Left lung (tissue), 4 donors: ENCODE measurements at regions not wholly inside any gene's neighbourhood (a gene's known extent, or its start where the extent isn't known, plus 50 kb on each side); places are given as distances from the start of the nearest gene placed in this dataset.
"Not testable (repeated sequence)": the region's sequence is repeated elsewhere in the genome, so short reads cannot be mapped to it uniquely, and the experiment has no call there.

Experiments used
- ATAC-seq: fragments of 200-7000 bp; cut with Tn5 transposase; one replicate; pipeline ENCODE4 v1.9.1; 2020; ENCODE audit warnings: moderate library complexity
- DNase-seq, 4 donors: peaks; one replicate each; pipeline ENCODE4 v3.0.0-alpha.2; 2013 to 2020
- H3K27ac ChIP-seq, 2 donors: fragments of 200-600 bp; sonication (generic) in 1 of 2; one replicate each; pipeline versions ENCODE4 v1.5.0 to v1.8.0; 2020 to 2021
- H3K27me3 ChIP-seq, 2 donors: fragments of 200-600 bp; sonication (generic) in 1 of 2; one replicate each; pipeline versions ENCODE4 v1.5.0 to v1.8.0; 2020 to 2021
- H3K36me3 ChIP-seq, 2 donors: fragments of 200-600 bp; sonication (generic) in 1 of 2; one replicate each; pipeline versions ENCODE4 v1.5.0 to v1.8.0; 2020 to 2021
- H3K4me1 ChIP-seq, 2 donors: fragments of 200-600 bp; one replicate each; pipeline ENCODE4 v1.8.0; 2021
- H3K4me3 ChIP-seq, 2 donors: fragments of 200-600 bp; sonication (generic) in 1 of 2; one replicate each; pipeline versions ENCODE4 v1.5.0 to v1.8.0; 2020 to 2021; ENCODE audit warnings: mild to moderate bottlenecking in 1 of 2
- H3K9me3 ChIP-seq, 2 donors: fragments of 200-600 bp; sonication (generic) in 1 of 2; one replicate each; pipeline versions ENCODE4 v1.5.0 to v1.8.0; 2020 to 2021
- CTCF ChIP-seq, 2 donors: fragments of 200-600 bp; sonication (generic) in 1 of 2; IDR thresholded peaks; one replicate each; pipeline versions ENCODE4 v1.5.0 to v1.8.0; 2021; ENCODE audit warnings: antibody characterized with exemption in 2 of 2
- intact Hi-C, 2 donors: fragments of 100-400 bp; cut with DNase I; formaldehyde crosslinking; loops; one replicate each; pipeline versions ENCODE4 v1.11.2 to v1.14.2; 2022
- donor health status: DM: no; HTN: yes; CAD: no.
- donor health status: DM: no; HTN: no; CAD: no.

DNA sequence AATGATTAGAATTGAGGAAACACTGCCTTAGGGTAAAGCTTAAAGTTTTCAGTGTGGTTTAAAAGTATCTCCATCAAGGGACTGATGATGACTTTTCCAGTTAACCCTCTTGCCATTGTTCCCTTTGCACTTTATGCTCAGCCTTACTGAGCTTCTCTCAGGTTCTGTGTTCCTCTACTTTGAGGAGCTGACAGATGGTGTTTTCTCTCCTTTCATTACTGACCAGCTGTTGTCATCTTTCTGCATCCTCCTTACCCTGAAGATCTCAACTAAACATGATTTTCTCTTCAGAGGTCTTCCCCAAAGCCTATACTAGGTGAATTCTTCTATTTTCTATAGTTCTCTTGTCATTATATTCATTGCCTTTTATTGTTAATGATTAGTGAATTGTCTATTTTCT is 475.6 kb upstream of the SYNCRIP start:
- Histone ChIP-seq H3K27ac (no peak overlapping the region), H3K9me3 (peaks cover 0 to 7% of the 10 kb centered on the region in 2 donors), H3K4me3 (no peak overlapping the region), H3K27me3 (no peaks in the 10 kb centered on the region), H3K36me3 (no peaks in the 10 kb centered on the region), H3K4me1 (no peaks in the 10 kb centered on the region)
- ATAC-seq (no peak), DNase-seq (no peak)
- no peak for TF ChIP-seq CTCF (IDR thresholded peaks at IDR 0.05)
- intact Hi-C loops: no loop called here

DNA sequence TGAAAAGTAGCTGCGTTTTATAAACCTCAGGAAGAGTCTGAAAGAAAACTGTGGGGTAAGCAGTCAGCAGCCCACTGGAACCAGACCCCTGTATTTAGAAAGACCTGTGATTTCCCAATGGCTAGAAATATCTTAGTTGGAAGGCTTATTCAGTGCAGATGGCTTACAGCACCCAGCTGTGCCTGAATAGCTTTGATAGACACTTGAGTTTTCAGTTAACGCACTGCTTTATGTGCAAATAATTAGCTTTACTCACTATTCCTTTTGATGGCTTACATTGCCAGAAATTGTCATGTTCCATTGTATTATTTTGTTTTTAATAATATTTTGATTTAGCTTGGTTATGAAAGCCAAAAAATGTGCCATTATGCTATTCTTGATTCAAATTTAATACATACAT is 465.3 kb upstream of the SYNCRIP start:
- H3K4me3 ChIP-seq: no peak overlapping the region
- no peaks in the 10 kb centered on the region for H3K27me3 ChIP-seq
- H3K4me1 ChIP-seq: no peaks in the 10 kb centered on the region
- H3K27ac ChIP-seq: no peak overlapping the region
- ATAC-seq (no peak), DNase-seq (peak in 2 of 4 donors; percentile 12 to 19)
- peaks cover 0 to 20% of the 10 kb centered on the region in 2 donors for H3K9me3 ChIP-seq
- TF ChIP-seq CTCF (IDR thresholded peaks at IDR 0.05): no peak
- no peaks in the 10 kb centered on the region for H3K36me3 ChIP-seq
- intact Hi-C loops: no loop called here

DNA sequence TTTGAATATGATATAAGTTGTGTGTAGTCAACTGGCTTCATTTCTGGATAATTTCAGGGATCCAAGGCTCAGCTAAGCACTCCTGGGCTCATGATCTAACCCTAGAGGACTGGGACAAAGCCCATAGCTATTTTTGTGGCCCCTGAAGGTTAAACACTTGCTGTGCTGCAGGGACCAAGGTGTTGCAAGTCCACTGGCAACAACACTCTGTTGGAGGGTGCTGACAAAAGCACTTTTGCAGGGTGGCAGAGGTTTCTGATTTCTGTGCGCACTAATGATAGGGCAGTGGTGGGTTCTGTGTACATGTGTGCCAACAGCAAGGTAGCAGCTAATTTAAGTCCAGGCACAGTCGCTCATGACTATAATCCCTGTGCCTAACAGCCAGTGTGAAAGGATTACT is 445.3 kb upstream of the SYNCRIP start:
- peaks cover 0 to 29% of the 10 kb centered on the region in 2 donors for H3K9me3 ChIP-seq
- H3K27ac ChIP-seq: no peak overlapping the region
- no peaks in the 10 kb centered on the region for H3K27me3 ChIP-seq
- intact Hi-C loops: no loop called here
- TF ChIP-seq CTCF (IDR thresholded peaks at IDR 0.05): no peak
- H3K4me3 ChIP-seq: no peak overlapping the region
- DNase-seq (no peak), ATAC-seq (no peak)
- H3K36me3 ChIP-seq: no peaks in the 10 kb centered on the region
- H3K4me1 ChIP-seq: no peaks in the 10 kb centered on the region

DNA sequence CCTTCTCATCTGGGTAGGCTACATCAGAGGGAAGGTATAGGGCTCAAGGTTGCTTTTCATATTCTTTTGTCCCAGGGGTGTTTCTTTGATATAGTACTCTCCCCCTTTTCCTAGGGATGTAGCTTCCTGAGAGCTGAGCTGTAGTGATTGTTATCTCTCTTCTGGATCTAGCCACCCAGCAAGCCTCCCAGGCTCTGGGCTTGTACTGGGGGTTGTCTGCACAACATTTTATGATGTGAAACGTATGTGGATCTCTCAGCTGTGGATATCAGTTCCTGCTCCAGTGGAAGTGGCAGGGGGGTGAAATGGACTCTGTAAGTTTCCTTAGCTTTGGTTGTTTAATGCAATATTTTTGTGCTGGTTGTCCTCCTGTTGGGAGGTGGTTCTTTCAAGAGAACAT is 437.3 kb upstream of the SYNCRIP start:
- H3K27me3 ChIP-seq: no peaks in the 10 kb centered on the region
- no peak overlapping the region for H3K27ac ChIP-seq
- intact Hi-C loops: no loop called here
- H3K9me3 ChIP-seq: peaks cover 0 to 9% of the 10 kb centered on the region in 2 donors
- no peaks in the 10 kb centered on the region for H3K4me1 ChIP-seq
- no peak overlapping the region for H3K4me3 ChIP-seq
- no peak for TF ChIP-seq CTCF (IDR thresholded peaks at IDR 0.05)
- DNase-seq (no peak), ATAC-seq (no peak)
- no peaks in the 10 kb centered on the region for H3K36me3 ChIP-seq

GRCh38 chr6:86070151-86070550 is 427.5 kb upstream of the SYNCRIP start:
- Histone ChIP-seq H3K27me3 (no peaks in the 10 kb centered on the region), H3K4me1 (no peaks in the 10 kb centered on the region), H3K9me3 (peaks cover 0 to 6% of the 10 kb centered on the region in 2 donors), H3K4me3 (no peak overlapping the region), H3K36me3 (no peaks in the 10 kb centered on the region), H3K27ac (no peak overlapping the region)
- ATAC-seq (no peak), DNase-seq (no peak)
- TF ChIP-seq CTCF (IDR thresholded peaks at IDR 0.05): no peak
- intact Hi-C loops: no loop called here

GRCh38 chr6:86065002-86065401 is 422.3 kb upstream of the SYNCRIP start:
- H3K36me3 ChIP-seq, H3K27me3 ChIP-seq, H3K4me1 ChIP-seq, H3K27ac ChIP-seq, ATAC-seq, intact Hi-C loops, H3K4me3 ChIP-seq: not testable (repeated sequence)
- peak in 1 of 4 donors; percentile 14 for DNase-seq
- peaks cover 0 to 12% of the 10 kb centered on the region in 2 donors for H3K9me3 ChIP-seq

DNA sequence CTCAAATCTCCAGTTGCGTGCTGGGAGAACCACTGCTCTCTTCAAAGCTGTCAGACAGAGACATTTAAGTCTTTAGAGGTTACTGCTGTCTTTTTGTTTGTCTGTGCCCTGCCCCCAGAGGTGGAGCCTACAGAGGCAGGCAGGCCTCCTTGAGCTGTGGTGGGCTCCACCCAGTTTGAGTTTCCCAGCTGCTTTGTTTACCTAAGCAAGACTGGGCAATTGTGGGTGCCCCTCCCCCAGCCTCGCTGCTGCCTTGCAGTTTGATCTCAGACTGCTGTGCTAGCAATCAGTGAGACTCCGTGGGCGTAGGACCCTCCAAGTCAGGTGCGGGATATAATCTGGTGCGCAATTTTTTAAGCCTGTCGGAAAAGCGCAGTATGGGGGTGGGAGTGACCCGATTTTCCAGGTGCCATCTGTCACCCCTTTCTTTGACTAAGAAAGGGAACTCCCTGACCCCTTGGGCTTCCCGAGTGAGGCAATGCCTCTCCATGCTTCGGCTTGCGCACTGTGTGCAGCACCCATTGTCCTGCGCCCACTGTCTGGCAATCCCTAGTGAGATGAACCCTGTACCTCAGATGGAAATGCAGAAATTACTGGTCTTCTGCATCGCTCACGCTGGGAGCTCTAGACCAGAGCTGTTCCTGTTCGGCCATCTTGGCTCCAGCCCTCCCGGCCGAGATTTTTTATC is 414.8 kb upstream of the SYNCRIP start:
- H3K27ac ChIP-seq, H3K4me3 ChIP-seq, H3K27me3 ChIP-seq, intact Hi-C loops, ATAC-seq, H3K4me1 ChIP-seq, H3K36me3 ChIP-seq: not testable (repeated sequence)
- peak in 1 of 4 donors; percentile 39 for DNase-seq
- H3K9me3 ChIP-seq: peaks cover 0 to 14% of the 10 kb centered on the region in 2 donors
